Panc1 (cell line): ENCODE measurements at regions not wholly inside any gene's neighbourhood (a gene's known extent, or its start where the extent isn't known, plus 50 kb on each side); places are given as distances from the start of the nearest gene placed in this dataset.

Experiments used
- ATAC-seq: fragments of 200-7000 bp; cut with Tn5 transposase; 2 replicates; pipeline ENCODE4 v1.9.1; 2020; ENCODE audit warnings: mild to moderate bottlenecking, moderate library complexity
- BruUV-seq: library from RNA; stranded (reverse); fragments of 400-500 nt; replicated peaks from 2 replicates; lab custom pipeline; 2021; lab: Mats Ljungman, UMichigan
- CTCF ChIA-PET: fragments of 300-600 bp; sonication (Branson Sonifier 250); formaldehyde crosslinking; loops from one replicate; lab custom pipeline; 2022; ENCODE audit warnings: antibody characterized with exemption; lab: Charles Lee
- POLR2A ChIA-PET: fragments of 300-600 bp; sonication (Branson Sonifier 250); formaldehyde crosslinking; loops from one replicate; lab custom pipeline; 2022; ENCODE audit warnings: antibody characterized with exemption; lab: Charles Lee
- DNase-seq: peaks from one replicate; pipeline ENCODE4 v3.0.0-alpha.2; 2010; ENCODE audit warnings: low read depth, low spot score
- H3K27ac ChIP-seq: 2 replicates; pipeline ENCODE4 v1.5.1; 2011; ENCODE audit warnings: mild to moderate bottlenecking, low read length, inconsistent platforms
- H3K27me3 ChIP-seq: fragments of 200-500 bp; sonication (Bioruptor generic); 2 replicates; pipeline ENCODE4 v1.6.0; 2014; ENCODE audit warnings: low read length, inconsistent platforms; ENCODE audit not compliant: control insufficient read depth, insufficient read depth
- H3K36me3 ChIP-seq: fragments of 200-500 bp; sonication (Bioruptor generic); 2 replicates; pipeline ENCODE4 v1.5.1; 2014; ENCODE audit warnings: inconsistent platforms, mild to moderate bottlenecking, low read length, moderate library complexity; ENCODE audit not compliant: control insufficient read depth, insufficient read depth
- H3K4me1 ChIP-seq: 2 replicates; pipeline ENCODE4 v1.5.1; 2011; ENCODE audit warnings: inconsistent platforms, mild to moderate bottlenecking, low read length, moderate library complexity; ENCODE audit not compliant: control insufficient read depth, insufficient read depth
- H3K4me3 ChIP-seq, 2 experiments: 2 replicates each; pipeline ENCODE4 v1.5.1; 2011 to 2012; ENCODE audit warnings: low read depth in 2 of 2, low read length in 2 of 2, mild to moderate bottlenecking in 2 of 2, inconsistent platforms in 1 of 2, moderate library complexity in 1 of 2
- H3K9me3 ChIP-seq: fragments of 200-500 bp; sonication (Bioruptor generic); 2 replicates; pipeline ENCODE4 v1.5.1; 2014; ENCODE audit warnings: low read depth, mild to moderate bottlenecking, inconsistent platforms, low read length, moderate library complexity; ENCODE audit not compliant: control insufficient read depth, insufficient read depth
- CTCF ChIP-seq: fragments of 450-650 bp; IDR thresholded peaks from 2 replicates; pipeline ENCODE4 v1.5.1; 2017; ENCODE audit warnings: mild to moderate bottlenecking
- POLR2AphosphoS5 ChIP-seq: IDR thresholded peaks from 2 replicates; pipeline ENCODE4 v1.6.1; 2012; ENCODE audit warnings: mild to moderate bottlenecking, low read depth, low read length, moderate library complexity
- REST ChIP-seq, 2 experiments: IDR thresholded peaks; 2 replicates each; pipeline ENCODE4 v1.6.1; 2011 to 2012; ENCODE audit warnings: low read depth in 2 of 2, control low read depth in 1 of 2, low read length in 1 of 2, mild to moderate bottlenecking in 1 of 2, moderate library complexity in 1 of 2; ENCODE audit not compliant: insufficient read depth in 1 of 2
- SIN3A ChIP-seq: IDR thresholded peaks from 2 replicates; pipeline ENCODE4 v1.6.1; 2012; ENCODE audit warnings: low read depth, mild to moderate bottlenecking, low read length, moderate library complexity, borderline replicate concordance; ENCODE audit not compliant: insufficient read depth
- TCF7L2 ChIP-seq: IDR thresholded peaks from 2 replicates; pipeline ENCODE4 v1.6.1; 2011; ENCODE audit warnings: mild to moderate bottlenecking, low read depth, low read length, inconsistent platforms
- in situ Hi-C: cut with HindIII; loops from 2 replicates; pipeline ENCODE4 v1.10.0; 2016; ENCODE audit warnings: low sequenced_read_pairs, low pct_unique_long_range_greater_than_20kb
- intact Hi-C: fragments of 100-400 bp; cut with micrococcal nuclease; formaldehyde crosslinking; loops from one replicate; pipeline ENCODE4 v1.10.0; 2022; ENCODE audit not compliant: unreplicated experiment

- intact Hi-C loops, result no loop called here
- H3K36me3 ChIP-seq, result no peaks in the 10 kb centered on the region
- H3K4me1 ChIP-seq, result no peaks in the 10 kb centered on the region
- H3K27ac ChIP-seq, result no peak overlapping the region
- in situ Hi-C loops, result no loop called here
- H3K4me3 ChIP-seq, result no peak overlapping the region
- no peak for ATAC-seq
- ChIA-PET POLR2A (no interaction called here), CTCF (interaction anchor here (0.7 kb wide), 1 partner anchor 18 kb away, joined by 3 read pairs; no protein-coding TSS in a partner anchor)
- no peaks in the 10 kb centered on the region for H3K9me3 ChIP-seq
- DNase-seq, result no peak
- BruUV-seq, result no TSS peak
- no peak for TF ChIP-seq REST (IDR thresholded peaks at IDR 0.05; ENCODE audit: insufficient read depth in 1 of 2, low read depth in 2 of 2, low read length in 1 of 2)
- peak; percentile 13; the same call in 1 of the 2 replicates for TF ChIP-seq CTCF
- peaks cover 2% of the 10 kb centered on the region; the same call in 1 of the 2 replicates for H3K27me3 ChIP-seq
Observed at GRCh38 chr14:97299661-97300060, 502.5 kb downstream of the VRK1 start.

- in situ Hi-C loops (no loop called here), intact Hi-C loops (no loop called here)
- no peak for ATAC-seq
- TF ChIP-seq TCF7L2 (no peak), REST (IDR thresholded peaks at IDR 0.05; ENCODE audit: insufficient read depth in 1 of 2, low read depth in 2 of 2, low read length in 1 of 2) (no peak), CTCF (no peak), SIN3A (no peak), POLR2AphosphoS5 (no peak)
- DNase-seq, result no peak
- Histone ChIP-seq H3K4me3 (no peak overlapping the region), H3K27ac (no peak overlapping the region), H3K36me3 (no peaks in the 10 kb centered on the region), H3K27me3 (no peaks in the 10 kb centered on the region; the same call in 1 of the 2 replicates), H3K9me3 (no peaks in the 10 kb centered on the region), H3K4me1 (no peaks in the 10 kb centered on the region)
- CTCF ChIA-PET, result no interaction called here
- POLR2A ChIA-PET, result no interaction called here
- no TSS peak for BruUV-seq
Observed at GRCh38 chr14:97301931-97302559, 504.9 kb downstream of the VRK1 start.
